Activated CD4-positive, alpha-beta memory T cell treated with anti-CD3 and anti-CD28 coated beads, Interleukin-2, amount 10 ng/mL, durations not matched to agents 7 days and 5 days (primary cell): ENCODE measurements at regions not wholly inside any gene's neighbourhood (a gene's known extent, or its start where the extent isn't known, plus 50 kb on each side); places are given as distances from the start of the nearest gene placed in this dataset.

Experiments
- CTCF ChIA-PET: fragments of 350-600 bp; sonication (Branson Sonifier 250); formaldehyde crosslinking; loops from one replicate; lab custom pipeline; 2021; ENCODE audit warnings: antibody characterized with exemption, inconsistent platforms; lab: Charles Lee
- POLR2A ChIA-PET: fragments of 350-600 bp; sonication (Branson Sonifier 250); formaldehyde crosslinking; loops from one replicate; lab custom pipeline; 2021; ENCODE audit warnings: antibody characterized with exemption; lab: Charles Lee
- DNase-seq: peaks from one replicate; pipeline ENCODE4 v3.0.0-alpha.2; 2020
- H3K27ac Mint-ChIP-seq: one replicate; pipeline ENCODE4 v1.8.0; 2021; ENCODE audit warnings: mild to moderate bottlenecking, mixed read lengths
- H3K27me3 Mint-ChIP-seq: one replicate; pipeline ENCODE4 v1.8.0; 2021; ENCODE audit warnings: mixed read lengths
- H3K36me3 Mint-ChIP-seq: one replicate; pipeline ENCODE4 v1.8.0; 2021; ENCODE audit warnings: low read depth, mixed read lengths
- H3K4me1 Mint-ChIP-seq: one replicate; pipeline ENCODE4 v1.8.0; 2021; ENCODE audit warnings: mixed read lengths
- H3K4me3 Mint-ChIP-seq: one replicate; pipeline ENCODE4 v1.8.0; 2021; ENCODE audit warnings: mild to moderate bottlenecking, mixed read lengths
- H3K9me3 Mint-ChIP-seq: one replicate; pipeline ENCODE4 v1.8.0; 2021; ENCODE audit warnings: mixed read lengths

DNA sequence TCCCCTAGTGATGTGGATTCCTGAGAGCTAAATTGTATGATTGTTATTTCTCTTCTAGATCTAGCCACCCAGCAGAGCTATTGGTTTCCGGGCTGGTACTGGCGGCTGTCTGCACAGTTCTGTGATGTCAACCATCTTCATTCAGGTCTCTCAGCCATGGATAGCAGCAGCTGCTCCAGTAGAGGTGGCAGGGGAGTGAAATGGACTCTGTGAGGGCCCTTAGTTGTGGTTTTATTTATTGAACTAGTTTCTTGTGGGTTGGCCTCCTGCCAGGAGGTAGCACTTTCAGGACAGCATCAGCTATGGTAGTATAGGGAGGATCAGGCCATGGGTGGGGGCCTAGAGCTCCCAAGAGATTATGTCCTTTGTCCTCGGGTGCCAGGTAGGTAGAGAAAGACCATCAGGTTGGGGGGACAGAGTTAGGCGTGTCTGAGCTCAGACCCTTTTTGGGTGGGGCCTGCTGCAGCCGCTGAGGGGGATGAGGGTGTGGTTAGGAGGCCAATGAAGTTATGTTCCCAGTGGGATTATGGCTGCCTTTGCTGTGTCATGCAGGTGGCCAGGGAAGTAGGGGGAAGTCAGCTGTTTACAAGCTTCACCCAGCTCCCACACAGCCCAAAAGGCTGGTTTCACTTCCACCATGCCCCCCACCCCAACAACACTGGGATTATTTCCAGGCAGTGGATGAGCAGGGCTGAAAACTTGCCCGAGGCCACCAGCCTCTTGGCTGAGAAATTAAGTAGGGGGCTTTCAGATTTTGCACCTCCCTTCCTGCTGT lies 55.1 kb upstream of the RGS4 start:
- DNase-seq, result no peak
- Mint-ChIP-seq H3K9me3 (peaks cover 2% of the 10 kb centered on the region), H3K36me3 (no peaks in the 10 kb centered on the region), H3K4me1 (no peaks in the 10 kb centered on the region), H3K27me3 (no peaks in the 10 kb centered on the region), H3K4me3 (no peak overlapping the region), H3K27ac (no peak overlapping the region)
- POLR2A ChIA-PET, result no interaction called here
- CTCF ChIA-PET, result no interaction called here

DNA sequence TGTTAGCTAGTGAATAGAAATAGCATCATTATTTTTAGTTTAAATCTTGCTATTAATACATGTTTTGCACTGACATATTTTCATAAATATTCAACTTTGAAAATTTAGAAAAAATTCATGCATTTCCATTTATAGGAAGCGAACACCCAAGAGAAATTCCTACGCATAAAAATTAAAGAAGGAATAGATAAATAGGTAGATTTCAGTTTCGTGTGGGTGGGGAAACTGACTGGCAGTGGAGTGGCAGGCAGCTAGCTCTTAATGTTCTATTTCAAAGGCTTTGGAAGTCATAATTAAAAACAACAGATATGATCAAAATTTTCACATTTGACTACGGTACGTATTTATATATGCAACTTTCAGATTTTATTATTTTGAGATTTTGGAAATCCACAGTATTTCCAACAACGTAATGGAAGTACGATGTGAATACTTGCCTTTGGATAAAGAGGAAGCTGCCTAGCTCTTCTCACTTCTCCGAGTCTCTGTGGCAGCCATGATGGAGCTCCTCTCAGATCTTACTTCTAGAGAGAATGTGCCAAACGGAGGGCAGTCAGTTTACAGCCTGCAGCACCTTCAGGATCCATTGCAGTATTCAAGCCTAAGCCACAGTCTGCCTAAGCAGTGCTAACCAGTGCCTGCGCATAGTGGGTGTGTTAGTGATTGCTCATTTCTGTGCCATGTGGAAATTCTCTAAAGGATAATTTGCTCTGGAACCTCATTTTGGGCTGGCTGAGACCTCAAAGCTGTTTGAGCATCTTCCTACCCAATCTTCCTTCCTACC lies 62.9 kb upstream of the RGS4 start:
- H3K4me3 Mint-ChIP-seq, result no peak overlapping the region
- CTCF ChIA-PET, result no interaction called here
- no peaks in the 10 kb centered on the region for H3K36me3 Mint-ChIP-seq
- H3K4me1 Mint-ChIP-seq, result no peaks in the 10 kb centered on the region
- peaks cover 4% of the 10 kb centered on the region for H3K9me3 Mint-ChIP-seq
- no peak for DNase-seq
- POLR2A ChIA-PET, result no interaction called here
- H3K27me3 Mint-ChIP-seq, result no peaks in the 10 kb centered on the region
- no peak overlapping the region for H3K27ac Mint-ChIP-seq

DNA sequence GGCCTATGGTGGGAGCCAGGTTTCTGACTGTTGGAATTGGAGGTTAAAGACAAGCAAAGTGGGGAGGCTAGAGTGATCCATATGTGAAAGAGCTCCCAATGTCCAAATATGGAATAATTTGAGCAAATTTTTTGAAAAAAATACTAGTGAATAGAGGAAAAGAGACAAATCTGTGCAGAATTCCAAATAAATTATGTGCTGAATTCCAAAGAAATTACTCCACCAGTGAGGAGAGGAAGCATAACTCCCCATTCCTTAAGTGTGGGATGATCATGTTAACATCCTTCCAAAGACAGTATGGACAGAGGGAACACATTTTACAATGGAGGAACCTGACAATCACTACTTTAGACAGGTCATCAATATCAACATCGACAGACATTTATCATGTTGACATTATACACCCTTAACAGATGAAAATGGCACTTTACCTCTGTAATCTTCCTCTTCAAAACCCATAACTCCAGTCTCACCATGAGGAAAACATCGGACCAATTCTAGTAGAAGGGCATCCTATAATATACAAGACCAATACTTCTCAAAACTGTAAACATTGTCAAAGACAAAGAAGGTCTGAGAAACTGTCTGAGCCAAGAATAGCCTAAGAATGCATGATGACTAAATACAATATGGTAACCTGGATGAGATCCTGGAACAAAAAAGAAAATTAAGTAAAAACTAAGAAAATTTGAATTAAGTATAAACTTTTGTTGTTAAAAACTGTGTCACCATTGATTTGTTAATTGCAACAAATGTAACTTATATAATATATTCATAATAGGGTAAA lies 71.5 kb upstream of the RGS4 start:
- no peaks in the 10 kb centered on the region for H3K36me3 Mint-ChIP-seq
- H3K4me1 Mint-ChIP-seq, result no peaks in the 10 kb centered on the region
- CTCF ChIA-PET, result no interaction called here
- H3K4me3 Mint-ChIP-seq, result no peak overlapping the region
- no peak for DNase-seq
- no peaks in the 10 kb centered on the region for H3K9me3 Mint-ChIP-seq
- H3K27me3 Mint-ChIP-seq, result peaks cover 2% of the 10 kb centered on the region
- POLR2A ChIA-PET, result no interaction called here
- H3K27ac Mint-ChIP-seq, result no peak overlapping the region

DNA sequence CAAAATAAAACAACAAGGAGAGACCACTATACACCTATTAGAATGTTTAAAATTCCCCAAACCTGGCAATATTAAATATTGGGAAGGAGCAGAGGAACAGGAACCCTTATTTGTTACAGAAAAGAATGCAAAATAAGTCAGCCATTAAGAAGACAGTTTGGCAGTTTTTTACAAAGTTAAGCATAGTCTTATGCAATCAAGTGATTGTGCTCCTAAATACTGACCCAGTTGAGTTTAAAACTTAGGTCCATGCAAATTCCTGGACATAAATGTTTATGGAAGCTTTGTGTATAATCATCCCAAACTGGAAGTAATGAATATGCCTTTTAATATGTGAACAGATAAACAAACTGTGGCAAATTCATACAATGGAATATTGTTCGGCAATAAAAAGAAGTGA lies 72.9 kb upstream of the RGS4 start:
- no peaks in the 10 kb centered on the region for H3K9me3 Mint-ChIP-seq
- CTCF ChIA-PET, result no interaction called here
- H3K27ac Mint-ChIP-seq, result no peak overlapping the region

DNA sequence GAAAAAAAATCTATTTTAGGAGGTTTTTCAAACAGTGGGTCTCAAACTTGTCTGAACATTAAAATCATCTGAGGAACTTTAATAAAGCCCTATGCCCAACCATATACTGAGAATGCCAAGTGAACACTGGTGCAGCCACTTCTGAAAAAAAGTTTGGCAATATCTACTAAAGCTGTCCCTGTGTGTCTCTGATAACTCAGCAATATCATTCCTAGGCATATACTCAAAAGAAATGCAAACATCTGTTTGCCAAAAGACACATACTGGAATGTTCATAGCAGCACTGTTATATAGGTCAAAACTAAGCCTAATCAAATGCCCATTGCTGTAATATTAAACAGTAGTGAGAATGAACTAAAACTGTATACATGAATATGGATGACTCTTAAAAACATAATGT lies 74.2 kb upstream of the RGS4 start:
- DNase-seq, result no peak

More for the DNA sequence above, 72.9 kb upstream of the RGS4 start:
- H3K4me1 Mint-ChIP-seq, result no peaks in the 10 kb centered on the region
- H3K36me3 Mint-ChIP-seq, result no peaks in the 10 kb centered on the region
- peaks cover 2% of the 10 kb centered on the region for H3K27me3 Mint-ChIP-seq
- H3K4me3 Mint-ChIP-seq, result no peak overlapping the region
- DNase-seq, result no peak
- POLR2A ChIA-PET, result no interaction called here

DNA sequence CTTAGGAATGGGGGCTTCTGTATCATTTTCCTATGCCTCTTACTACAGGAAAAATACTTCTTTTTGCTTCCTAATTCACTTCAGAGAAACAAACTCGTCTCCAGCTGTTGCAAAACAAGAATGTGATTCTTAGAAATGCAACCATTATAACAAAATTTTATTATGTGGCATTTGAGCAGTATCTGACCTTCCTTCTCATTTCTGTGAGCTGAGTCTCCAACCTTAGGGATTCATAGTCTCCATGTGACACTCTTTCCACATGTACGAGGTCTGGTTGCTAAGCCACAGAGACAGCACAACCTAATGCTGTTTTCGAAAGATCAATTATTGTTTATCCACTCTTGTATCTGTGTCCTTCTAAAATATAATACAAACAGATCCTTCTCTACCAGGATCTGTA lies 75.3 kb upstream of the RGS4 start:
- CTCF ChIA-PET, result no interaction called here
- Mint-ChIP-seq H3K4me3 (no peak overlapping the region), H3K4me1 (no peaks in the 10 kb centered on the region), H3K27me3 (peaks cover 2% of the 10 kb centered on the region), H3K36me3 (no peaks in the 10 kb centered on the region), H3K27ac (no peak overlapping the region), H3K9me3 (no peaks in the 10 kb centered on the region)
- POLR2A ChIA-PET, result no interaction called here
- DNase-seq, result no peak

More for the DNA sequence above, 74.2 kb upstream of the RGS4 start:
- Mint-ChIP-seq H3K9me3 (no peaks in the 10 kb centered on the region), H3K4me3 (no peak overlapping the region), H3K27ac (no peak overlapping the region), H3K27me3 (peaks cover 2% of the 10 kb centered on the region), H3K36me3 (no peaks in the 10 kb centered on the region), H3K4me1 (no peaks in the 10 kb centered on the region)
- POLR2A ChIA-PET, result no interaction called here
- CTCF ChIA-PET, result no interaction called here

DNA sequence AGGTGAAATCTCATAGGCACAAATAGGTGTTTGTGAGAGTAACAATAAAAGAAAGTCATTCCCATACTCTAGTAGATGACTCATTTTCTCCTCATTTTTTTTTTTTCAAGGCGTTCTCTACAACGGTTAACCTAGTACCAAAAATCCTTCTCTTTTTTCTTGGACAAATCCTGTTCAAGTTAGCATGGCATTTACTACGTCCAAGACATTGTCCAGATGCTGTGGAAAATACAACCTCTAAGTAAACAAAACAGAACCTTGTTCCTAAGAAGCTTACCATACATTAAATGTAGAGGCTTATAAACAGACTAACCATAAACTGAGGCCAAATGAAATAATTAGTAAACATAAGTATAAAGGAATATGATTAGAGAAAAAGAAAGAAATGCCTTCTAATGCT lies 76.2 kb upstream of the RGS4 start:
- no peak overlapping the region for H3K27ac Mint-ChIP-seq
- POLR2A ChIA-PET, result no interaction called here
- H3K4me3 Mint-ChIP-seq, result no peak overlapping the region
- no peaks in the 10 kb centered on the region for H3K9me3 Mint-ChIP-seq
- H3K27me3 Mint-ChIP-seq, result peaks cover 2% of the 10 kb centered on the region
- no peak for DNase-seq
- no peaks in the 10 kb centered on the region for H3K4me1 Mint-ChIP-seq
- H3K36me3 Mint-ChIP-seq, result no peaks in the 10 kb centered on the region
- CTCF ChIA-PET, result no interaction called here

DNA sequence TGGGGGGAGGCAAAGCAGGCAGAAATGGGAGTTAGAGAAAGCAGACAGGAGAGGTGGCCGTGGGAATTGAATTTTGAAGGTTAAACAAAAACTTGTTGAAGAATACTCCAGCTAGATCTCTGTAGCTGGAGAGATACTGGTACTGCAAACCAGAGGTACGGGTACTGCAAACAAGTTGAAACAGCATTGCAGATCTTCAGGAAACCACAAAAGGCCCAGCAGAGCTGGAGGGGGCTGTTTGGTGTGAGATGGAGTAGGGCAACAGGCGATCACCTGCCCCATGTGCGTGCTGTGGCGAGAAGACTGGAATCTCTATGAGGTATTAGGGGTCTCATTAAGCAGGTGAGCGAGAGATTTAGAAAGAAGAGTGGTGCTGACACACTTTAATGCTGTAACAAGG lies 77.7 kb upstream of the RGS4 start:
- ChIA-PET CTCF (no interaction called here), POLR2A (no interaction called here)
- Mint-ChIP-seq H3K4me1 (no peaks in the 10 kb centered on the region), H3K36me3 (no peaks in the 10 kb centered on the region), H3K4me3 (no peak overlapping the region), H3K9me3 (no peaks in the 10 kb centered on the region), H3K27ac (no peak overlapping the region), H3K27me3 (peaks cover 4% of the 10 kb centered on the region)
- no peak for DNase-seq

DNA sequence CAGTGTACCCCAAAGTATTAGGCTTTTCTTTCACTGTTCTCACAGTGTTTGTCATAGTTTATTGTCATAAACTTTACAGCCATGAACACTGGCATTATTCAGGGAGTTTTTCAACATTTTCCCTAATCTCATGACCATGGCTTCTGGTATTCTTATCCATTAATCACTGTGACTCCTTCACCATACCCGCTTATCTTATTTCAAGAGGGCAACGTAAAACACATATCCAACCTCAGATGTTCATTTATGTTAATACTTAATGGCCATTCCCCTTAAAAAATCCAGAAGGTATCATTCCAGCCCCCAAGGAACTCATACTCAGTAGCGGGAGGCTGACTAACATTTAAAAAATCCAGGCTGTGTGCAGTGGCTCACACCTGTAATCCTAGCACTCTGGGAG lies 78.5 kb upstream of the RGS4 start:
- ChIA-PET POLR2A (no interaction called here), CTCF (no interaction called here)
- no peak overlapping the region for H3K27ac Mint-ChIP-seq
- H3K9me3 Mint-ChIP-seq, result no peaks in the 10 kb centered on the region
- peaks cover 4% of the 10 kb centered on the region for H3K27me3 Mint-ChIP-seq
- no peaks in the 10 kb centered on the region for H3K36me3 Mint-ChIP-seq
- H3K4me3 Mint-ChIP-seq, result no peak overlapping the region
- no peak for DNase-seq
- no peaks in the 10 kb centered on the region for H3K4me1 Mint-ChIP-seq

DNA sequence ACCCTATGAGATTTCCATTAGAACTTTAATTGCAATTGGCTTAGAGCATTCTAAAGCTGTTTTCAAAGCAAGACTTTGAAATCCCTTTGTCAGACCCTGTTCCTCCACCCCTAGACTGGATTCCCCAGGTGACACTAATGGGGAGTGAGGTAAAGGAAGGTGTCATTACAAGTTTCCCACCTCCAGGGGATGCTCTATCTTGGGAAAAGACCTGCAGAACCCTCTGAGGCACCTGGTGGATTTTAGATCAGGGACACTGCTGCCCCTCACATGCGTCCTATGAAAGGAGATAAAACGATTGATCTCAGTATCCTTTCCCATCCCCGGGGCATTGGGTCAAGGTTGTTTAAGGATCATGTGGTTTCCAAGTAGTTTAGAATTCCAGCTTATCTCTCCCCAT lies 80.3 kb upstream of the RGS4 start:
- POLR2A ChIA-PET, result no interaction called here
- H3K36me3 Mint-ChIP-seq, result no peaks in the 10 kb centered on the region
- no peak overlapping the region for H3K27ac Mint-ChIP-seq
- H3K4me3 Mint-ChIP-seq, result no peak overlapping the region
- DNase-seq, result no peak
- CTCF ChIA-PET, result no interaction called here
- peaks cover 2% of the 10 kb centered on the region for H3K27me3 Mint-ChIP-seq
- no peaks in the 10 kb centered on the region for H3K4me1 Mint-ChIP-seq
- no peaks in the 10 kb centered on the region for H3K9me3 Mint-ChIP-seq

DNA sequence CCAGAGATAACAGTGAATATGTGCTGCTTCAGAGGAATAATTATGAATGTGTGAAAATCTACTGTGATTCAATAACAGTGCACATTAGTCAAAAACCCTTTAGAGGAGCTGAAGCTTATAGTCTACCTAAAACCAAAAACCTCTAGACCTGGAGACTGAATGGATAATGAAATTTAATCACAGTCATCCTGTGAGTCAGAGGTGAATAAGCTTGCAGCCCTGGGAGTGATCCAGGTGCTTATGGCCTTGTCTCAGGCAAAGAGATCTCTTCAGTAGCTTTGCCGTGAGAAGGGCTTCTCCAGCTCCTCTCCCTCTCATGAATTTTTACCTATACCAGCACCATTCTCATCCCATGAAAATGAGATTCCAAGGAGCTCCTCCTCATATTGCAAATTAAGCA lies 81.3 kb upstream of the RGS4 start:
- ChIA-PET CTCF (no interaction called here), POLR2A (no interaction called here)

DNA sequence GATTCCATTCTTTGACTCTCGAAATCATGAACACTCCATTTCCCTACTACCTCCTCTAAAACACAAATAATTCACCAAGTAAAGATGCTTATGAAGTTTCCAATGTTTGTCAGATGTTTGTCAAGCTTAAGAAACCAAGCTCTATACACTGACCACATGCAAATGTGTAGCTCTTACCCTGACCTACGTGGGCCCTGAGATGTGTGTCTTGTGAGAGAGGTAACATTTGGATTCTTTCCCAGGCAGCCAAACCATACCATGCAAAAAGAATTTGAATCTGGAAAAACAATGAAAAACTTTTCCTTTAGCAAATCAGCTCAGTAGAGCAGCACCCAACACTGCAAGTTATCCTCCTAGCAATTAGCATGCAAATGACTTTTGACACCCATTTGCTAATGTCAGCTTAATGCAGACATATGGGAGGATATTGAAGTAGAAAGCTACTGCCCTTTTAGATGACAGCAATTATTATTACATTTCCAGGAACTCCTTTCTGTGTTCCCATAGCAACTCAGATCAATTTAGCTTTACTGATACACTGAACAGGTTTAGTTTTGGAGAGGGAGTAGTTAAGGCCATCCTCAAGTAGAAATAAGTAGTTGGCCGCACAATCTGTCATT lies 83.2 kb upstream of the RGS4 start:
- CTCF ChIA-PET, result no interaction called here
- H3K27me3 Mint-ChIP-seq, result peaks cover 2% of the 10 kb centered on the region

More for the DNA sequence above, 81.3 kb upstream of the RGS4 start:
- Mint-ChIP-seq H3K36me3 (no peaks in the 10 kb centered on the region), H3K9me3 (no peaks in the 10 kb centered on the region), H3K27ac (no peak overlapping the region), H3K4me1 (no peaks in the 10 kb centered on the region), H3K27me3 (peaks cover 2% of the 10 kb centered on the region), H3K4me3 (no peak overlapping the region)
- DNase-seq, result no peak

DNA sequence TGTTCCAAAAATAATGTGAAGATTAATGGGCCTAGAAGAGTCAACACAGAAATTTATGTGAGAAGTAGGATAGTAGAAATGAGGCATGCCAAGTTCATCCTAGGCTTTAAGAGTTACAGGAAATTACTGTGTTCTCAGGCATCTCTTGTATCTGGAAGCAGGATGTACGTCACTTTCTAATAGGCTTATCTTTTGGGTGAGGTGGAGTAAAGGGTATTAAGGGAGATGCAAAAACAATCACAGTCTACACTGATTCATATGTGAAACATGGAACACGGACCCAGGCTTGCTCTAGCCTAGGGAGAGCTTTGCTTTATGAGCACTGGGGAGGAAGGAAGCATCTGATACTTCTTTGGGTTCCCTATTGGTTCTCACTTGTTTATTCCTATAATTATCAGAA lies 84.5 kb upstream of the RGS4 start:
- H3K4me3 Mint-ChIP-seq, result no peak overlapping the region

More for the DNA sequence above, 83.2 kb upstream of the RGS4 start:
- DNase-seq, result no peak
- H3K4me3 Mint-ChIP-seq, result no peak overlapping the region
- H3K9me3 Mint-ChIP-seq, result no peaks in the 10 kb centered on the region
- POLR2A ChIA-PET, result no interaction called here
- H3K27ac Mint-ChIP-seq, result no peak overlapping the region
- H3K4me1 Mint-ChIP-seq, result no peaks in the 10 kb centered on the region
- no peaks in the 10 kb centered on the region for H3K36me3 Mint-ChIP-seq

More for the DNA sequence above, 84.5 kb upstream of the RGS4 start:
- no peak for DNase-seq
- Mint-ChIP-seq H3K27ac (no peak overlapping the region), H3K4me1 (no peaks in the 10 kb centered on the region), H3K27me3 (peaks cover 2% of the 10 kb centered on the region), H3K36me3 (no peaks in the 10 kb centered on the region), H3K9me3 (no peaks in the 10 kb centered on the region)
- POLR2A ChIA-PET, result no interaction called here
- CTCF ChIA-PET, result no interaction called here
